Right lung (tissue), 2 donors: ENCODE measurements at regions not wholly inside any gene's neighbourhood (a gene's known extent, or its start where the extent isn't known, plus 50 kb on each side); places are given as distances from the start of the nearest gene placed in this dataset.
"Not testable (repeated sequence)": the region's sequence is repeated elsewhere in the genome, so short reads cannot be mapped to it uniquely, and the experiment has no call there.

Experiments
- DNase-seq, 2 donors: peaks; one replicate each; pipeline ENCODE4 v3.0.0-alpha.2; 2013

DNA sequence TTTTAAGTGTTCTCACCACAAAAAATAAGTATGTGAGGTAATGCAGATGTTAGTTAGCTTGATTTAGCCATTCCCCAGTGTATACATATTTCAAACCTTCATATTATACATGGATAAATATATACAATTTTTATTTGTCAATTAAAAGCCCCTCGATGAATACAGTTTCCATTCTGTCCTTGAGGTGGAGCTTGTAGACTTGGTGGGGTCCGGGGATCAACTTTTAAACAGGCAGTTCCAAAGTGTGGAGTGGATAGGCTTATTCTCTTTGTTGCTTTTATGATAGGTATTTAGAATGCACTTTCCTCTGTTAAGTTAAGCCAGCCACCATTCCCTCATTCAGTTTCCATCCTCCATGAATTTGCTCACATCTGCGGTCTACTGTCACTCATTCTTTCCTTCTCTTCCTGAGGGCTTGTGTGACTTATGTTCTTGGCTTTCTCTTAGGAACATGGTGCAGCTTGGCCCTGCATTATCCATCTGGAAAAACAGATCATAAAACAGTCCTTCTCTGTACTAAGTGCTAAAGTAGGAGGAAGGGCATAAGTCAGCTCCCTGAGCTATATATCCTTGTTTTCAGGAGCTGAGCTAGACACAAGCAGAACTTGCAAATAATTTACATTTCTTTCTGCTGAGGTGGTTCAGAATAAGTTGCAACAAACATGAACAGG lies 149.1 kb downstream of the NFKBIZ start:
- DNase-seq = no peak

DNA sequence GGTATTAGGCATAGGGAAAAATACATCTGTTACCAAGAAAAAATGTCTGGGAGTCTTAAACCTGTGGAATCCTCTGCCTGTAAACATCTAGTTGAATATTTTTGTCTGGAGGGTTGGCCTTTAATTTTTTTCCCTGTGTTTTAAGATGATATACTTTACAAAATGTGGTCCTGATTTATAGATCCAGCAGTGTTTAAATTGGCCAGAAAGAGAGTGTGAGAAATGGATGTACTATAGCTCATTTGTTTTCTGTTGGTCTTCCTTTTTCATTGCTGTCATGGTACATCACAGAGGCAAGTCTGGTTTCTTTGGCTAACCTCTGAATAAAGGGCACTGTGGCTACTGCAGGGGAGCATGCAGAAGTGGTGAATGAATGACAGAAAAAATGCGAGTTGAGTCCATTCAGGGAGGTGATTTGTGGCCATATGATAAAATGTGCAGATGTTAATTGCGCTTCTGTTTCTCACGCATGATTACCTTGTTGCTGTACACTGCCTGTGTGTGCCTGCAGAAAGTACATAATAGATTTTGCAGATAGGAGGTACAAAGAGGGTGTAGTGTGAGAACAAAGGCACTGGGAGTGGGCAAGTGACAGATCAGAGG lies 150.0 kb downstream of the NFKBIZ start:
- no peak for DNase-seq

- DNase-seq = no peak
Observed at GRCh38 chr3:102000620-102001209, 151.4 kb downstream of the NFKBIZ start.

DNA sequence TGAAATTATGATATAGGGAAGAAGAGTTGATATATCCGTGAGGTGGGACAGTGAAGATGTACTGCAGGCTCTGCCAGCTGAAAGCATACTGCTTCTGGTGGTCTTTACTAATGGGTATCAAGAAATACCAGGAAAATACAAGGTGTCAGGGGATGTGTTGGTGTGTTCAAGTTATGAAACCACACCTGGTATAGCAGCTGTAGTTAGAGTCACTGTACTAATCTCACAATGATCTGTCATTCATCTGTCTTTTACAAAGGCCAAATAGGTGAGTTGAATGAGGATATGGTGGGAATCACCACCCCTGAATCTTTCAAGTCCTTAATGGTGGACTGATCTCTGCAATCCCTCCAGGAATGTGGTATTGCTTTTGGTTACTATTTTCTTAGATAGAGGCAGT lies 152.7 kb downstream of the NFKBIZ start:
- no peak for DNase-seq

GRCh38 chr3:102004561-102004960 lies 155.2 kb downstream of the NFKBIZ start:
- DNase-seq = no peak

- DNase-seq = no peak
Observed at GRCh38 chr3:102005551-102005950, 156.2 kb downstream of the NFKBIZ start.

DNA sequence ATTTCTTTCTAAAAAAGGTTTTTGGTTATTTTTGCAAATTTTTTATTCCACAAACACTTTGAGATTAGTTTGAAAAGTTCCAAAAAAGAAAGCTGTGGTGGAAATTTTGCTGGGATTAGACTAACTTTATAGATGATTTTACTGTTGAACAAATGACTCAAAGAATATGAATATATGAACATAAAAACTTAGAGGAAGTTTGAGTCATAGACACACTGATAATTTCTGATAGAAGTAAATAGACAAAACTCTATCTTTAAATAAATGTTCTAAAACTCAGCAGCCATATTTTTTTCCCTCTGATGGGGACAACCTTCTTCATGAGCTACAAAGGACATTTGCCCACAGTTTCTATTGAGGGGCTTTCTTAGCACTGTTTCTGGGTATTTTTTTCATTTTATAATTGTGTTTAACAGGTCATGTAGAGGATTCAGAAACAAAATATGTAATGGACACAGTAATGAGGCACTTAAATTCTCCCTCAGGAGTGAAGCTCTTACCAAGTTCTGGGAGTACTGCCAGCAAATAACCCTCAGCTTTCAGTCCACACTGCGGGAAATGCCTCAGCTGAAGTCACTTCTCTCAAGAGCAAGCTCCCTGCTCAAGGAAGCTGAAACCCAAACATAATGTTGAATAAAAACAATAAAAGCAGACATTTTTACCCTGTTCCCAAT lies 157.6 kb downstream of the NFKBIZ start:
- peak; percentile 64 to 66 for DNase-seq

DNA sequence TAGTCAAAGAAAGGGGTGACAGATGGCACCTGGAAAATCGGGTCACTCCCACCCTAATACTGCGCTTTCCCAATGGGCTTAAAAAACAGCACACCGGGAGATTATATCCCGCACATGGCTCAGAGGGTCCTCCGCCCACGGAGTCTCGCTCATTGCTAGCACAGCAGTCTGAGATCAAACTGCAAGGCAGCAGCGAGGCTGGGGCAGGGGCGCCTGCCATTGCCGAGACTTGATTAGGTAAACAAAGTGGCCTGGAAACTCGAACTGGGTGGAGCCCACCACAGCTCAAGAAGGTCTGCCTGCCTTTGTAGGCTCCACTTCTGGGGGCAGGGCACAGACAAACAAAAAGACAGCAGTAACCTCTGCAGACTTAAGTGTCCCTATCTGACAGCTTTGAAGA lies 159.1 kb downstream of the NFKBIZ start:
- not testable (repeated sequence) for DNase-seq

- no peak for DNase-seq
Observed at GRCh38 chr3:102016417-102016816, 167.1 kb downstream of the NFKBIZ start.

GRCh38 chr3:102017784-102018183 lies 168.5 kb downstream of the NFKBIZ start:
- DNase-seq = no peak

- DNase-seq = no peak
Observed at GRCh38 chr3:102018551-102018950, 169.2 kb downstream of the NFKBIZ start.

GRCh38 chr3:102020735-102021134 lies 171.4 kb downstream of the NFKBIZ start:
- no peak for DNase-seq

DNA sequence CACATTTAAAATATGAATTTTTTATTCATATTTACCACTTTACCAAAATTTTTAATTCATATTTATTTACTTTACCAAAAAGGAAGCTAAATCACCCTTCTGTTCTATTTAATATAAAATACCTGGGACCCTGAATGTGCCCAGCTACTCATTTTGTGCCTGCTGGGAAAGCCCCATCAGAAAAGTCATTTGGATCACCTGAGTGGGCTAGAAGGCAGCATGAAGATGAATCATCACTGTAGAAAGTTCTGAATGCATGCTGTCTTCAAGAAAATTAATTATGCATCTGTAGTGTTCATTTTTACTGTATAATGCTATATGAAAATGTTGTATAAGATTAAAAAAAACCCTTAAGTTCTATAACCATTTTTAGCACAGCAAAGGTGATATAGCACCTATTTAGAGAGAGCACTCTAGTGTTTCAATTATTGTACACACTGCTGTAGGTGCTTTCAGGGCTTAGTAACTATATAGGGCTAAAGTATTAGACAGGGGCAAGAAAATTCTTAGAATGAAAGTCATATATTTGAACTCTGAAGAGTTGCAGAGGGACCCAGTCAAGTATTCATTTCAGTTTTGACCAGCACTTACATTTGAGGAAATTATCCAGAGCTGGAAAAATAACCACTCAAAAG lies 175.1 kb downstream of the NFKBIZ start:
- DNase-seq = no peak

- no peak for DNase-seq
Observed at GRCh38 chr3:102025606-102026270, 176.4 kb downstream of the NFKBIZ start.

DNA sequence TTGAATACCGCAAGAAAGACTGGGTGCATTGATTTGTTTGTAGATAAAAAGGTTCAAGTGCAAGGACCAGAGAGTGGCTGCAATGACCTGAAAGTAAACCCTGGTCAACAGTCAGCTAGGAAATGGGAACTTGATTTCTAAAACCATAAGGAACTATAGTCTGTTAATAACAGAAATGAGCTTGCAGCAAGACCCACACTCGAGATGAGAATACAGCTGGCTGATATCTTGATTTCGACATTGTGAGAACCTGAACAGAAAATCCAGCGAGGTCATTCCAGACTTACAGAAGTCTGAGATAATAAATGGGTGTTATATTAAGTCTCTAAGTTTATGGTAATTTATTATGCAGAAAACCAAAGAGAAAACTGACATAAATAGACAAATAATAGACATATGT lies 177.3 kb downstream of the NFKBIZ start:
- DNase-seq = no peak

DNA sequence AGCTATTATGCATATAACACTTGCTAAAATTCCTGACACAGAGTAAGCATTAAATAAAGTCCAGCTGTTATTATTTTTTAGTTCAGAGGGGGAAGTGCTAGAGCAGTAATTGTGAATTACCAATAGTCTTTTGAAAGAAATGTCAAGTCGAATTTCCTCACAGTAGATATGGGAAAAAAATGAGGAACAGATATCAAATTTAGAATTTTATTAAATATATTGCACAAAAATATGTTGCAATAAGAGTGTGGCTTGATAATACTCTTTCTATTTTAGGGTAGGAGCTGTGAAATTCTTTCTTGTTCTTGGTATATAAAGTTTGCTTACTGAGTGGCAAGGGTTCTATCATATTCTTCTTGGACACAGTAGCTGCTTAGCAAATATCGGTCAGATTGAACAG lies 181.3 kb downstream of the NFKBIZ start:
- DNase-seq = no peak

GRCh38 chr3:102031834-102032233 lies 182.5 kb downstream of the NFKBIZ start:
- DNase-seq = no peak

- no peak for DNase-seq
Observed at GRCh38 chr3:102032491-102033383, 183.4 kb downstream of the NFKBIZ start.

DNA sequence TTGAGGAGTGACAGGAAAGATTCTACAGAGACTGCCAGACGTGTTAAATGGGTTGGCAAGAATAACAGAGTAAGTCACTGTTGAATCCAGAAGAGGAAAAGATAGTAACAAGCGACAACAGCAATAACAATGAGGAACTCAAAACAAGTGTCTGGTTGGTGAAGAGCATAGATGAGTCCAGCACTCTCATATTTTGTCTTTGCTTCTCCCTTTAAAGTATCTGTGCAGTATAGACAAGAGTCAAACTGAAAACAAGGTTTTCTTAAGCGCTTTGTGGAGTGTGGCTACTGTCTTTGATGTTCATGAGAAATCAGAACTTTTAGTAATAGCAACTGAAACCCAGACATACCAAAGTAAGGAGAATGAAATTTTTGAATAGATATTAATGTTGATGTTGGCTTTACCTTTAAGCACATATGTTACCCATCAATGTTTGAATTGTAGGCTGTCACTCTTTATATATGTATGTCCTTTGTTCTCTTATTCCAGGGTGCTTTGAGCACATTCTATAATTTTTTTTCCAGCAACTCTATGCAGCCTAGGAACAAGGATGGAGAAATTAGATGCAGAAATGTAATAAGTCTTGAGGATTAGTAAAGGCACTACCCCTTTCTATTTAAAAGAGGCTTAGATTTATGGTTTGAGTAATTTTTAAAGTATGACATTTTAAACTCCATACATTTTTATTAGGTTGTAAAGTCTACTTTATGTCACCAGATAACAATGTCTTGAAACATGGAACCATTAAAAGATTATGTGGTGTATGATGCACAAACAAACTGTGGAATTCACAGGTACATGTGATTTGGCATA lies 185.5 kb downstream of the NFKBIZ start:
- DNase-seq = no peak

GRCh38 chr3:102036017-102036416 lies 186.7 kb downstream of the NFKBIZ start:
- DNase-seq = no peak
